HFF-Myc (cell line): ENCODE measurements at regions not wholly inside any gene's neighbourhood (a gene's known extent, or its start where the extent isn't known, plus 50 kb on each side); places are given as distances from the start of the nearest gene placed in this dataset.
"Not testable (repeated sequence)": the region's sequence is repeated elsewhere in the genome, so short reads cannot be mapped to it uniquely, and the experiment has no call there.

ENCODE experiments used
- DNase-seq: peaks from one replicate; pipeline ENCODE4 v3.0.0-alpha.2; 2011; ENCODE audit warnings: low read depth; ENCODE audit errors: extremely low read depth
- H3K4me3 ChIP-seq: replicated peaks from 2 replicates; pipeline ENCODE4 v1.5.1; 2011; ENCODE audit warnings: low read depth, mild to moderate bottlenecking, control low read depth, low read length
- TF ChIP-seq, protein P1 (sequence below): IDR thresholded peaks from 2 replicates; pipeline ENCODE4 v1.5.1; 2012; ENCODE audit warnings: mild to moderate bottlenecking, low read depth, low read length, control low read depth; ENCODE audit errors: missing control alignments

DNA sequence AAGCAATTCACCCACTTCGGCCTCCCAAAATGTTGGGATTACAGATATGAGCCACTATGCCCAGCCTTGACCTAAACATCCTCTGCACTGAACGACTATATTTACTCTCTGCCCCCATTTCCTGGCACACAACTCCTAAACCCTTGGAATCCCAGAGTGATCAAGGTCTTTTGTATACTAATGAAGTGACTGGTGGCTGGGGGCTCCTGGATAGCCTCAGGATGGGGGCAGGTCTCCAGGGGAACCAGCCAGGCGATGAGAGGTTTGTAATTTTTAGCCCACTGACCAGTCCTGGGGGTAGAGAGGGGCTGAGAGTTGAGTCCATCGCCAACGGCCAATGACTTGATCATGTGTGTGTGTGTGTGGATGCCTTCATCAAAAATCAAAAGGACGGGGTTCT, 71.1 kb downstream of the FAM50B start:
- no peak for DNase-seq
- H3K4me3 ChIP-seq: no peak overlapping the region
- TF ChIP-seq, protein P1, sequence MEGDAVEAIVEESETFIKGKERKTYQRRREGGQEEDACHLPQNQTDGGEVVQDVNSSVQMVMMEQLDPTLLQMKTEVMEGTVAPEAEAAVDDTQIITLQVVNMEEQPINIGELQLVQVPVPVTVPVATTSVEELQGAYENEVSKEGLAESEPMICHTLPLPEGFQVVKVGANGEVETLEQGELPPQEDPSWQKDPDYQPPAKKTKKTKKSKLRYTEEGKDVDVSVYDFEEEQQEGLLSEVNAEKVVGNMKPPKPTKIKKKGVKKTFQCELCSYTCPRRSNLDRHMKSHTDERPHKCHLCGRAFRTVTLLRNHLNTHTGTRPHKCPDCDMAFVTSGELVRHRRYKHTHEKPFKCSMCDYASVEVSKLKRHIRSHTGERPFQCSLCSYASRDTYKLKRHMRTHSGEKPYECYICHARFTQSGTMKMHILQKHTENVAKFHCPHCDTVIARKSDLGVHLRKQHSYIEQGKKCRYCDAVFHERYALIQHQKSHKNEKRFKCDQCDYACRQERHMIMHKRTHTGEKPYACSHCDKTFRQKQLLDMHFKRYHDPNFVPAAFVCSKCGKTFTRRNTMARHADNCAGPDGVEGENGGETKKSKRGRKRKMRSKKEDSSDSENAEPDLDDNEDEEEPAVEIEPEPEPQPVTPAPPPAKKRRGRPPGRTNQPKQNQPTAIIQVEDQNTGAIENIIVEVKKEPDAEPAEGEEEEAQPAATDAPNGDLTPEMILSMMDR: no peak

DNA sequence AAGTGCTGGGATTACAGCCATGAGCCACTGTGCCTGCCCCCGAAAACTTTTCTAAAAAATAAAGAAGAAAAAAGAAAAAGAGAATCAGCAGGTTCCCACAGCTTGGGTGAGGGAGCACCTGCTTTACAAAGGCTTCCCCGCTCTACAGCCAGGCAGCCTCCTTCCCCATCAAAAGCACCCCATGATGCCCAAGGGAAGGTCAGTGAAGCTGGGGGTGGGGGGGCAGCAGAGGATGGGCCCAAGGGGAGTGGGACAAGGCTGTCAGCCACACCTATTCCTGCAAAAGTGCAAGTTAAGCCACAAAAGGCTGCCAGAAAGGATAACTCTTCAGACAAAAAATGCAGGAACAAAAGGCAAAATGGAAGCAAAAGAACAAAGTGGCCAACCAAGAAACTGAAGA, 72.5 kb downstream of the FAM50B start:
- TF ChIP-seq, protein P1: no peak
- DNase-seq: no peak

DNA sequence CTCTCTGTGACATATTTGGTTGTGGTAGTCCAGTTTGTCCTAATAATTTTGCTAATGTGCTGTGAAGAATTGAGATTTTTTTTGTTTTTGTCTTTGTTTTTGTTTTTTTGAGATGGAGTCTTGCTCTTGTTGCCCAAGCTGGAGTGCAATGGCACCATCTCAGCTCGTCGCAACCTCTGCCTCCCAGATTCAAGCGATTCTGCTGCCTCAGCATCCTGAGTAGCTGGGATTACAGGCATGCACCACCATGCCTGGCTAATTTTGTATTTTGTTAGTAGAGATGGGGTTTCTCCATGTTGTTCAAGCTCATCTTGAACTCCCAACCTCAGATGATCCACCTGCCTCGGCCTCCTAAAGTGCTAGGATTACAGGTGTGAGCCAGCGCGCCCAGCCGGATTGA, 73.4 kb downstream of the FAM50B start:
- not testable (repeated sequence) for H3K4me3 ChIP-seq, DNase-seq

More for the DNA sequence above, 72.5 kb downstream of the FAM50B start:
- no peak overlapping the region for H3K4me3 ChIP-seq

DNA sequence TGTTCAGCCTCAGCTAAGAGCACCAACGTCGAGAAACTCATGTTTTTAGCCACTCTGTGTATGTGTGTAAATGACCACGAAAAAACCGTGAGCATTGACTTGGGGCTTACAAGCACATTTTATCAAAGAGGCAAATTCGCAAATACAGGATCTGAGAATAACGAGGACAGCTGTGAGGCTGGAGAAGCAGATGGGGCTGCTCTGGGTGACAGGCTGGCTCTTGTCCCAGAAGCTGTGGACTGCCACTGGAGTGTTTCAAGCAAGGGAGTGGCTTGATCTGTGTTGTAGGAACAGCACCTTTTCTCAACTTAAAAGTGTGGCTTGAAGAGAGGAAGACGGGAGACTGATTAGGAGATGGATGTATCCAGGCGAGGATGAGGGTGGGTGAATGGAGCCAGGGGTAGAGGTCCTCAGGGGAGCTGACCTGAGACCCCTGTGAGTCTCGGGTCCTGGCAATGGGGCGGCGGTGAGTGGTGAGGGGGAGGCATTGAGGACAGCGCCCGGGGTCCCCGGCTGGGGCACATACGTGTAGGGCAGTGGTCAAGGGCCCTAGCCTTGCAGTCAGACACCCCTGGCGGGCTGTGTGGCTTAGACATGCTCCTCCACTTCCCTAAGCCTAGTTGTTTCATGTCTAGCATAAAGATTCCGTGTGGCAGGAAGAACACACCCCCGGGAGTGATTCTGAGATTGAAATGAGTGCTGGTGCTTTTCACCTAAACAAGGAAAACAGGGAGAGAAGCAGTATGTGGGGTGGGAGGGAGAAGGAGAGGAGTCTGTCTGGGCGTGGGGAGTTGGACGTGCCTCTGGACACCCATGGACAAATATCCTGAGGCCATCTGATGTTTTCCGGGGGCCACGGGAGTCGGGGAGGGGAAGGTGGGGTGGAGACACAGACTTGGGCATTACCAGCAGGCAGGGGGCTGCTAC, 76.3 kb downstream of the FAM50B start:
- not testable (repeated sequence) for H3K4me3 ChIP-seq, DNase-seq

DNA sequence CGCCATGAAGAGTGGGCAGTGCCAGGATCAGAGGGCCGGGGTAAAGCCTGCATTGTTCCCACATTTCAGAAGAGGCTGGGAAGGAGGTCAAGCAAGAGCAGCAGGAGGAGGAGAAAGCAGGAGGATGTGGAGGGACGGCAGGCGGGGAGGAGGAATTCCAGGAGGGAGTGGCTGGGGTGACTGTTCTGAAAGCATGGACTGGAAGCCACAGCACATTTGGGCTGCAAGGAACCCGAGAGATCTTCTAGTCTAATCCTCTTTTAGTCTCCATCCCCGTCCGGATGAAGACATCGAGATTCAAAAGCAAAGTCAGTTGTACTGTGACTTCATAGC, 76.9 kb downstream of the FAM50B start:
- no peak overlapping the region for H3K4me3 ChIP-seq
- no peak for DNase-seq
- TF ChIP-seq, protein P1: no peak

DNA sequence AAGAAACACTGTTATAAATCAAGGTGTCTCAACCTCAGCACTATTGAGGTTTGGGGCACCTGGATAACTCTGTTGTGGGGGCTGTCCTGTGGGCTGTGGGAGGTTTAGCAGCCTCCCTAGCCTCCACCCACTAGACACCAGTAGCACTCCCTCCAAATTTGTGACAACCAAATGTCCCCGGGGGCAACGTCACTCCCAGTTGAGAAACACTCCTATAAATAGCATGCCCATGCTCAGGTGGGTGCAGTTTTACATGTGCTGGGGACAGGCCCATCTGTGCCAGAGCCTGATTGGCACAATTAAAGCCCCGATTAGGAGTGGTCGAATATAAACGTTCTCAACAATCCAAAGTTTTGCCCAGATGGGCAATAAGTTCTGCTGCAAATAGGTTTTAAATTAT, 78.9 kb downstream of the FAM50B start:
- TF ChIP-seq, protein P1: no peak
- no peak overlapping the region for H3K4me3 ChIP-seq
- no peak for DNase-seq

DNA sequence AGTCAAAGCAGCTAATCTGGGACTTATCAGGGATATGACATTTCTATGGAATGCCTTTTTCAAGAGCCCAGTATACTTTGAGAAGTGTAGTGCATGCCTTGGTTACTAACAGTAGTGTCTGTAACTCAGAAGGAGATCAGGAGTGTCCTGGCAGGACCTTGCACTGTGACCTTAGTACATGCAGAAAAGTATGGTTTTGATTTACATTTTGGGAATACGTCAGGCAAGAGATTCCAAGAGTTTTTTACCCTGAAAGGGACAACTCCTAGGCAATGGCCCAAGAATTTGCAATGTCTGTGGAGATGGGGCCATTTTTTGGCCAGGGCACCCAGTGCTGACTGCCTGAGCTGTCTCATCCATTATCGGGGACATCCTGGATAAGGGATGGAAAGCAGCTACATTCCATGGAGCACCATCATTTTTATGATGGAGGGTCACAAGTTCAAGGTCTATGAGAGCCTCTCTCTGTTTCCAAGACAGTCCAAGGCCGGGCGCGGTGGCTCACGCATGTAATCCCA, 80.2 kb downstream of the FAM50B start:
- TF ChIP-seq, protein P1: no peak
- H3K4me3 ChIP-seq: no peak overlapping the region
- DNase-seq: no peak

DNA sequence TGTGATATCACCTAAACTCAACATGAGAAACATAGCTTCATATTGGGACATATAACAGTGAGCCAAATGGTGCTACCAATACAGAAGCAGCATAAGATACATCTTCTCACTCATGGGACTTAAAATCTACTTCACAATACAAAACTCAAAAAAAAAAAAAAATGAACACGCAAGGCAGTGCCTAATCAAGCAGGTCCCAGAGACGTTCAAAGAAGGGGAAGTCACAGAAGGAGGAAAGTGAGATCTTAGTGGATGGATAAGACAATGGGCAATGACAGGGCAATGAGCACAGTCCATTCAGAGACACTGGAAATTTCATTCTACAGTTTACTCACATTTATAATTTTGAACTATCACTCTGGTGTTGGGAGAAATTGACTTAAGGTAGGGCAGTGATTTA, 88.3 kb downstream of the FAM50B start:
- DNase-seq: no peak
- no peak overlapping the region for H3K4me3 ChIP-seq
- TF ChIP-seq, protein P1: no peak
